Hindlimb muscle (tissue), 1 donor: ENCODE measurements at regions not wholly inside any gene's neighbourhood (a gene's known extent, or its start where the extent isn't known, plus 50 kb on each side); places are given as distances from the start of the nearest gene placed in this dataset.
"Not testable (repeated sequence)": the region's sequence is repeated elsewhere in the genome, so short reads cannot be mapped to it uniquely, and the experiment has no call there.

ENCODE experiments used
- DNase-seq: peaks from one replicate; pipeline ENCODE4 v3.0.0-alpha.2; 2013

DNA sequence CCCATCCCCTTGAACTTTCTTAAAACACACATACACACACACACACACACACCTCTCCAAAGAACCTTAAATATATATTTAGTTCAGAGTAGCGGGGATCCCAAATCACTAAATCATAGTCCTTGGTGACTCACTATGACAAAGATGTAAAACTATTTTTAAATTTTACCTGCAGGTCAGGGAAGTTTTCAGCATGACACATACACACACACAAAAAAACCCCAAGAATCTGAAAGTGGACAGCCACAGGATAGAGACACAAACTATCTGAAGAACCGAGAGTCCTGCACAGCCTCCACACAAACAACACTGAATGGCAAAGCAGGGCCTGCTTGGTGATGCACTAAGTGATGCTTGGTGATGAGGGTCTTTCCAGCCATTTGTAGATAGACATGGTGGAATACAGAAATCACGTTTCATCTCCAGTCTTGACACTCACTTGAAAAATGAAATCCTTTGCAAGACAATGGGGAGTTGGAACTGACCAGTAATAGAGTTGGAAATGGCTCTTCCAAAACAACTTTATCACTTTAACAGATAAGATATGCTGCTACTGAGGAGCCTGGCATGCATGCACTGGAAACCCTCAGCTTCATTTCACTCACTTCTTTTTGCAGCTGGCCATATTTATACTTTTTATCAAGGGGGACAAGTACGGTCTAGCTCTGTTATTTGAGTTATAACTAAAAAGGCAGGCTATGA is 307.3 kb downstream of the RAPGEF2 start:
- DNase-seq: no peak

DNA sequence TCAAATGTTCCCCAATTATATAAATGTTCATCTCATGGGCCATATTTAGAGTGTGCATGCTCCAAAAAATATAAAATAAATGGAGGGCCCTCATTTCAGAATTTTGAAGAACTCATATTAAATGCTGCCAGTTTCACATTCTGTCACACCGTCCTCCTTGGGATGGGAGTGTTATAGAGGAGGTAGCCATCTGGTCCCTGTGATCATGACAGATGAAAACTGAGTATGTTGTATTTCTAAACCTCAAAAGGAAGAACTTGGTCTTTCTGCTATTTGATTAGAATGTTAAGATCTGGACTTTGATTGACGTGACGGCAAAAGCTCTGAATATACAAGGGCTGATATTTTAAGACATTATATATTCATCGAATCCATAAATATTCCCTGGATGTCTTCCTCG is 308.0 kb downstream of the RAPGEF2 start:
- DNase-seq: no peak

DNA sequence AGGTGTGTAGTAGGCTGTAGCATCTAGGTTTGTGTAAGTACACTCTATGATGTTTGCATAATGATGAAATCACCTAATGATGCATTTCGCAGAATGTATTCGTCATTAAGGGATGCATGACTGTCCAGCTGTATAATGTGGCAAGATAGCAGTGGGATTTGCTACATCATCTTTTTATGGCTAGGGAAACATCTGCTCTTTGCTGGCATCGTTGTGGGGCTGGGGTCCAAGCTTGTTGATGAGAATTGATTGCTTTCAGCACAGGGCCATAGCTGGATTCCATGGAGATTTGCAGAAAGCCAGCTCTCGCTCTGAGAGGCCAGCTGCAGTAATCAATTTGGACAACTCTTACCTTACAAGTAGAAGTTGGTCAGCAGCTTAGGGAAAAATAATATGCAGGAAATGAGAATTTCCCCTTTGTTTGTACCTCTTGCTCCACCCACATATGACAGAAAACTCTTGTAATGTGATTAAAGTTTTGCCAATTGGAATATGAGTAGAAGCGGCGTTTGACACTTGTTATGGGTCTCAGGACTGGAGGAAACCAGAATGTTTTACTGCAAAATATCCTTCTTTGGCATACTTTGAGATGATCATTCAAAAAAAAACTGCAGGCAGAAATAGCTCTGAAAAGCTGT is 310.5 kb downstream of the RAPGEF2 start:
- peak; percentile 50 for DNase-seq

DNA sequence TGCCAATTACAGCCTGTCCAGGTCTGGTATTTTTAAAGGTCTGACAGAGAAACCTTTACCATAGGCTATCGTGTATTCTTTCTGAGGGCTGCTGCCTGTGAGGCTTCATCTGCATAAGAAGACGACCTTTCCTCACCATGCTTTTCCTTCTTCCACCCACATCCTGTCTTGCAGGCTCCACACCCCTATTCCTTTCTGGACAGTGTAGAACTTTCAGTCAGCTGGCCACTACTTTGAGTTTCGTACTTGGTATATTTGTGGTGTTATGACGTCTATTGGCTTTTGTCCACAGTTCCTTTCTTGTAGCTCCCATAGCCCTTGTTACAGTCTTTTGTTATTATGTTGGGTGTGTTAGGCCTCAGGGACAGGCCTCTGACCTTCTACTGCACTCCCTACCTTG is 311.4 kb downstream of the RAPGEF2 start:
- no peak for DNase-seq

DNA sequence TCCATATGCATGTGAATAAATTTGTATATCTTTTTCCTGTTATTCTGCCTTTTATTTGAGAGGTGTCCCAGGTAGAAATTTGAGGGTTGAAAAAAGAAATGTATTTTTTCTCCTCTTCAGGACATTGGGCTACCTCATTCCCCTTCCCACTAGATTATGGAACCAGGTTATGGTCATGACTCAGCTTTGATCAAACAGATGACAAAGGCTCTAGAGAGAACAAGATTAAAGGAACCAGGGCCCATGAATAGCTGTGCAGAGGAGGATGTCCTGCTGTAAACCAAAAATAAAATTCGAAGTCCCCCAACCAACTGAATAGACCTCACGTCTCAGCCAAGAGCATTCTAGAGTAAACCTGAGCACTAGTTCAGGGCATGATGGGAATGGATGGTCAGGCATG is 313.2 kb downstream of the RAPGEF2 start:
- no peak for DNase-seq

DNA sequence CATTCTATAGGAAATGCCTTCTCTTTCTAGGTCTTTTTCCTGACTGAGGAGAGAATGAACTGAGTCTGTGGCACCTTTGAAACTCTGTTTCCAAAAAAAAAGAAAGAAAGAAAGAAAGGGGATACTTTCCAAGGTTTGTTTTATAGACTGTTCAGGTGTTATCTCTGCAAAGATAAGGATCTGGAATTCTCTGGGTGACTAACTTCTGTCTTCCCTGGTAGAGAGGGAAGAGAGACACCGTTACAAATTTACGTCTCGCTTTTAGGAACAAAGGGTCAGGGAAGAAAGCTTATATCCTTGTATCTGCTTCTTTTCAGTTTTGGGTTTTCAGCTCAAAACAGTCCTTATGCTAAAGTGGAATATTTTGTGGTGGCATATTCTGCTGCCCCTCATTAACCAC is 314.1 kb downstream of the RAPGEF2 start:
- DNase-seq: no peak

DNA sequence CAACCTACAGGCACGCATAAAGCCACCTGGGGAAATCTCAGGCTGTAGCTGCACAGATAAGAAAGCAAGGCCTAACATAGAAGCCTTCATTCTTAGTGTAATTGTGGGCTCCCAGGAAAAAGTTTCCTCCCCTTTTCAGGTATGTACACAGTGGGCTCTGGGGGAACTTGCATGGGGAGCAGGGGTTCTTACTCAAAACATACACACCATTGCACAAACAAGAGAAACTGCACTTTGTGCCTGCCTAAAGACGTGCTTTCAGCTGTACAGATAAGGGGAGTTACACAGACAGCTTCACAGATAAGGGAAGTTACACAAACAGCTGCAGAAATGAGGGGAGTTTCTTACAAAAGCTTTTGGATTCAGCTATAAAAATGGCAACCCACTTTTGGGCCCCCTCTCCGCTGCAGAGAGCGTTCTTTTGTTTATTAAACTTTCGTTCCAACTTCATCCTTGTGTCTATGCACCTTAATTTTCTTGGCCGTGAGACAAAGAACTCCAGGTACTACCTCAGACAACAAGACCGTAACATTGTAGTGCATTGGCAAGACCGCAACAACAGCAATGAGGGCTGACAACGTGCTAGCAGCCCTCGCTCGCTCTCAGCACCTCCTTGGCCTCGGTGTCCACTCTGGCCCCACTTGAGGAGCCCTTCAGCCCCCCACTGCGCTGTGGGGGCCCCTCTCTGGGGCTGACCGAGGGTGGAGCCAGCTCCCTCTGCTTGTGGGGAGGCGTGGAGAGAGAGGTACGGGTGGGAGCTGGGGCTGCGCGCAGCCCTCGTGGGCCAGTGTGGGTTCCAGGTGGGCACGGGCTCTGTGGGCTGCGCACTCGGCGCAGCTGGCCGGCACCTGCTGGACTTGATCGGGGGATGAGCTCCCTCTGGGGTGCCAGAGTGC is 317.5 kb downstream of the RAPGEF2 start:
- no peak for DNase-seq

DNA sequence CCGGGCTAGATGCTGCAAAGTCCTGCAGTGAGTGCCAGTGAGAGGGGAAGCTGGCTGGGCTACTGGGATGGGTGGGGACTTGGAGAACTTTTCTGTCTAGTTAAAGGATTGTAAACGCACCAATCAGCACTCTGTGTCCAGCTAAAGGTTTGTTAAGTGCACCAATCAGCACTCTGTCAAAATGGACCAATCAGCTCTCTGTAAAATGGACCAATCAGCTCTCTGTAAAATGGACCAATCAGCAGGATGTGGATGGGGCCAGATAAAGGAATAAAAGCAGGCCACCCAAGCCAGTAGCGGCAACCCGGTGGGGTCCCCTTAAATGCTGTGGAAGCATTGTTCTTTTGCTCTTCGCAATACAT is 318.2 kb downstream of the RAPGEF2 start:
- not testable (repeated sequence) for DNase-seq

DNA sequence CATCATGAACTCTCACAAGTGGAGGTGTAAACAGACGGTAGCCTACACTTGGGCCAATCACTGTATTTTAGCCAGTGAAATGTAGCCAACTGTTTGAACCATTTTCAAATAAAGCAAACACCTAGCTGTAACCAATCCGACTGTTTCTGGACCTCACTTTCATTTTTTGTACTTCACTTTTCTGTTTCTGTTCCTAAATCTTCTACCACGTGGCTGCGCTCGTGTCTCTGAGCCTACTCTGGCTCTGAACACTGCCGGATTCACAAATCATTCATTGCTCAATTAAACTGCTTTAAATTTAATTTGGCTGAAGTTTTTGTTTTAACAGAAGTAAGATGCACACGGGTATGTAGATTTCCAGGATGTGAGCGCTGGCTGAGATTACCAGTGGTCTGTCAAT is 319.1 kb downstream of the RAPGEF2 start:
- no peak for DNase-seq

DNA sequence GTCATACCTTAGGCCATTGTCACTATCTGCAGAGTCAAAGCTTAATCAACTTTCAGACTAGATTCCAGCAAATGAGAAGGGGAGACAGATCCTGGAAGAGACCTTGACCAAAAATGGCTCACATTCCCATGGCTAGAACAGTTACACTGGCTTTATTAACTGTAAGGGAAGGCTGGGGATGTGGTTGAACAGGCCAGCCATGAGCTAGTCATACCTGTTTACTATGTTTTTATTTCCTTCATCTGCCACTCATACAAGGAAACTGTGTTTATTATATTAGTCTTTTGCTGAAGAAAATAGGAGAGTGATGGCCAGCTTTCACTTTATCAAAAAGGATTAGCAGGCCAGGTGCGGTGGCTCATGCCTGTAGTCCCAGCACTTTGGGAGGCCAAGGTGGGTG is 319.7 kb downstream of the RAPGEF2 start:
- no peak for DNase-seq

DNA sequence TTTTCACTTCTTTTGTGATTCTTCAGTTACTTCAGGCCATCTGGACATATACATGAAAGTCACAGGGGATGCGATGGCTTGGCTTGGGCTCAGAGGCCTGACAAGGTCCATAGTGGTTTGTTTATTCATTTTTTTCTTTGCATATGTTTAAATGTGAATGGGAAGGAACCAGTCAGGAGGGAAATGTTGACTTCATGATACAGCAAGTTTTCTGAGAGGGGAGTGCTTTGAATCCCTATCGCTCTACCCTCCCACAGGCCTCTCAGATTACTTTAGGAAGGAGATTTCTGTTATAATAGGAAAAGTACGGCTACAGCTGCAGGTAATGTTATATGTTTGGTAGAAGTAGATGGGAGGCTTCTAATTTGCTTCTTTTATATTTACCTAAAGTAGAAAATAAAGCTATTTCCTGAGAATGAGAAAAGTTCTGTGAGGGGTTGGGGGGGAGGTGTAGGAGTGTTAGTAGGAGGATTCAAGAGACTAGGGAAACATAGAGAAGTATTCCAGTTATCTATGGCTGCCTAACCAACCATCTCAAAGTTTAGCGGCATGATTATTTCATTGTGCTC is 322.9 kb downstream of the RAPGEF2 start:
- no peak for DNase-seq

DNA sequence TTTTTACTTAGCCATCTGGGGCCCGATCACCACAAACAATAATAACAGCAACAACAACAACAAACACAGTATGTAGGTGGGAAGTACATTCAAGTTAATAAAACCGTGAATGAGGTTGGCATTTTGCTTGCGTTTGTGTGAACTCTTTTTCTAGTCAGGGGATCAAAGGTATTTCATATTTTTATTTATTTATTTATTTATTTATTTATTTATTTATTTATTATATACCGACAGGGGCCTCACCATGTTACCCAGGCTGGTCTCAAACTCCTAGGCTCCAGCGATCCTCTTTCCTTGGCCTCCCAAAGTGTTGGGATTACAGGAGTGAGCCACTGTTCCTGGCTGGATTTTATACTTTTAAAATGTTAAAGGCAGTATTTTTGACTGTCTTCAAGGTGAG is 325.4 kb downstream of the RAPGEF2 start:
- no peak for DNase-seq

DNA sequence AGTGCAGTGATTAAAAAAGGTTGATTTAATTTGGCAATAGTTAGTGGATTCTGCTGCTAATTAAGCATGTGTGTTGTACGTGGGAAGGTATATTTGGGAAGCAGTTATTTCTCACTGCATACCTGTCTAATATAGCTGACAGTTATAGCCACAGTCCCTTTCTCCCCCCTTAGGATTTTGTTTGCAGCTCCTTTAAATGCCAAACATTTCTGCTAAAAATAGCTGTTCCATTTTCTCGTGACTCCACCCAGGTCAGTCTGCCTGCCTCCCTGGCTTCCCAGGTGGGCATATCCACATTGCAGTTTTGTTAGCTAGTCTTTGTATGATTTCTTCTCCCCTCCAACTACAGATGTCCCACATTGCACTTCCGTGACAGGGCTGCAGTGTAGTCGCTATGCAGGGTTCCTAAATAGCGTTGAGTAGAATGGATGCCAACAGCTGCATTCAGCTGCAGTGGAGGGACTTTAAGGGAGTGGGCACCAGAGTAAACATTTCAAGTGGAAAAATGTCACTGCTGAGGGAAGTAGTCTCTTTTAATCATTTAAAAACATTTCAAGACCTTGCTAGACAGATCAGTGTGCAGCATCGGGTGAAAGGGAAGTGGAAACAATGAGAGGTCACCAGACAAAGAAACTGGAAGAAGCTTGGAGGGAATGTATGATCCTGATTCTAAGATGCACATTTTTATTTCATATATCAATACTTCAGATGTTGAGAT is 326.3 kb downstream of the RAPGEF2 start:
- no peak for DNase-seq

DNA sequence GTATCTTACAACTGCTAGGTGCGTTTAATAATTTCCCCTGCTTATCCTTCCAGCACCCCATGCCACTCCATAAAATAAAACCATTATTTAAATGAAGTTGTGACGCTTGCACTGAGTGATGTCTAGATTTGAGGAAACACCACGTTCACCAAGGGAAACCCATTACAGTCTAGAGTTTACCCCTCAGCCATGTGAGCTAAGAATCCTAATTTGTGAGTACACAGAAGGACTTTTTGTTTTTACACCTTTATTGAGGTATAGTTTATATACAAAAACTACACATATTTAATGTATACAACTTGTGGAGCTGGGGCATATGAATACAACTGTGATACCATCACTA is 326.8 kb downstream of the RAPGEF2 start:
- DNase-seq: no peak

DNA sequence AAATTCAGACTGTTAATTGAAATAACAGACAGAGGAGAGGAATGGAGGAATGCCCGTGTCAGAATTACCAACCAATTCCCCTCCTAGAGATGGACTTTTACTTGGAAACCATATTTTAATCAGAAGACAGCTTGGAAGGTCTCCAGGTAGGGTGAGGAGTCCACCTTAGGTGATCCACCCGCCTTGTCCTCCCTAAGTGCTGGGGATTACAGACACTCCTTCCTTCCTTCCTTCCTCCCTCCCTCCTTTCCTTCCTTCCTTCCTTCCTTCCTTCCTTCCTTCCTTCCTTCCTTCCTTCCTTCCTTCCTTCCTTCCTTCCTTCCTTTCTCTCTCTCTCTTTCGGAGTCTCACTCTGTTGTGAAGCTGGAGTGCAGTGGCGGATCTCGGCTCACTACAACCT is 328.0 kb downstream of the RAPGEF2 start:
- DNase-seq: no peak

DNA sequence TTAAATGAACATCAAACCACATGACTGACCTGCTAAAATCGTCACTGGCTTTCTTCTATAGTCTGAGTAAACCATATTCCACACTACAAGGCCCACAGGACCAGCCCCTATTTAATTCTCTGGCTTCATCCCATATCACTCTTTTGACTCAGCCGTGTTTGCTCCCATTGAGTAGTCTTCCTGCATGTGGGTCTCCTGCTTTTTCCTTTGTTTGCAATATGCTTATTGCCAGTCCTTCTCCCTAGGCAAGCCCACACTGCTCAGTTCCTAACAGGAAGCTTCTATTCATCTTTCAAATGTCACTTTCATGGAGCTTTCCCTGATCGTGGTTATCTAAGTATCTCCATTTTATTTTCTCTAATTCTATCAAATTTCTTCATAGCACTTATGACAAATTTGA is 329.6 kb downstream of the RAPGEF2 start:
- DNase-seq: no peak

DNA sequence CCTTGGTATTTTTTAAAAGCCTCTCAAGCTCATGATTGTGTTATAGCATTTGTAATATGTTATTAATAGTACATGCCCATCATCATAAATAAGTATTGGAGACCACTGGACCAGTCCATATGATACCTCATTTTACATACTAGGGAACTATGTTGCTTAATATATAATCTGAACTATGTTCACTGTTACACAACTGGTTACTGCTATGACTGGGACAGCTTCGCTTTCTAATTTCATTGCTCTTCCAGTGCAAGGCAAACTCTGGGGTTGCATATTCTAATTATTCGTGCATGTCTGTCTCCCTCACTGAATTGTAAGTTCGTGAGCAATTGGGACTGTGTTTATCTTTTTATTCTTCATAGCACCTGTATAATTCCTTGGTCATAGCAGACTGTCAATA is 330.5 kb downstream of the RAPGEF2 start:
- no peak for DNase-seq

DNA sequence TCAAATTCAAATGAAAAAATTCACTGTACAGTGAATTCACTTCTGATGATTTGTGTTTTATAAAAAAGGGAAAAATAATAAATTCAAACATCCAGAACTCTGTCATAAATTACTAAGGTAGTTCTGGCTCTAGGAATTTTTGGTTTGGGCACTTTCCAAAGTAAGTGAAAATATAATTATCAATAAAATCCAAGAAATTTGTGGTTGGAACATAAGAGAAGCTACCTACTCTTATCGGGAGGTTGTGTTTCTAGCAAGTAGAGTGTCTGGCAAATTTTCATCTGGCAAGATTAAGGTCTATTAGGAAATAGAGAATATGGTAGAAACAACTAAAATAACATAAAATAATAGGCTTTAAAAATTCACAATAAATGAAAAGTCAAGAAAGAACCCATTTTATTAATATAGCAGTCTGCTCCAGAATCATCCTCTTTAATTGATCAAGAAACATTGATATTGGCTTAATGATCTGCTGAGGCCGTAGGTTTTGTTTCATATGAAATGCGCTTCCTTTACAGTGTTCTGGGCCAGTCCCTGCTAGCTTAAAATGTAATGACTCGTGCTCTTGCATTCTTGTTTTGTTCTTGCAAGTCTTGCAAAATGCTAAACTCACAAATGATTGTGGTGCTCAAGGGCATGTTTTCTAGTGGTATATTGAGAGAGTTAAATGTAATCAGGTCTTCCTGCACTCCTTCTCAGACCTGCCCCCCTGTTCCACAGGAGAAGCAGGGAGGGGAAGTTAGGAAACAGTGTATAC is 331.4 kb downstream of the RAPGEF2 start:
- DNase-seq: no peak

DNA sequence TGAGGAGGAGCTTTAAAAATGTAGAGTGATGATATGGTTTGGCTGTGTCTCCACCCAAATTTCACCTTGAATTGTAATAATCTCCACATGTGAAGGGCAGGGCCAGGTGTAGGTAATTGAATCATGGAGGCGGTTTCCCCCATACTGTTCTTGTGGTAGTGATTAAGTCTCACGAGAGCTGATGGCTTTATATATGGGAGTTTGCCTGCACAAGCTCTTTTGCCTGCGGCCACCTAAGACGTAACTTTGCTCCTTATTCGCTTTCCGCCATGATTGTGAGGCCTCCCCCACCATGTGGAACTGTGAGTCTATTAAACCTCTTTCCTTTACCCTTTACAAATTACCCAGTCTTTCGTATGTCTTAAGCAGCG is 332.0 kb downstream of the RAPGEF2 start:
- DNase-seq: no peak

DNA sequence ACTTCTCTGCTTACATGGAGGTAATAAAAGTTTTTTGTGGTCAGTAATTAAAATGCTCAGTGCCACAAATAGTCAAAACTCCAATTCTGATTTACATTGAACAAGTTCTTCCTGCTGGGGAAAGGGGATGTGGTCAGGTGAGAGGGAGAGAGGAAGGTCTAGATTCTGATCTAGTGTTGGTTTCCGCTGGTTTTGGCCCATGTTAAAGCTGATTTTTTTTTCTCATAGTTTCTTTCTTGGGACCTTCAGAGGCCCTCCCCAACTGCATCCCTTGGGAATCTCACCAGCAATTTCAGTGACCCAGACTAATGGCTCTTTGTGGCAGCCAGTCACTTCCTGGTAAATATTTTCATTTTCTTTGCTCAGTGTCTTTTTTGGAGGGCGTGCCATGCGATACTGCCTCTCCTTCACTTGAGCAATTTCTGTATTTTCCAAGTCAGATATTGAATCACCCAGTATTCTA is 332.7 kb downstream of the RAPGEF2 start:
- DNase-seq: no peak

DNA sequence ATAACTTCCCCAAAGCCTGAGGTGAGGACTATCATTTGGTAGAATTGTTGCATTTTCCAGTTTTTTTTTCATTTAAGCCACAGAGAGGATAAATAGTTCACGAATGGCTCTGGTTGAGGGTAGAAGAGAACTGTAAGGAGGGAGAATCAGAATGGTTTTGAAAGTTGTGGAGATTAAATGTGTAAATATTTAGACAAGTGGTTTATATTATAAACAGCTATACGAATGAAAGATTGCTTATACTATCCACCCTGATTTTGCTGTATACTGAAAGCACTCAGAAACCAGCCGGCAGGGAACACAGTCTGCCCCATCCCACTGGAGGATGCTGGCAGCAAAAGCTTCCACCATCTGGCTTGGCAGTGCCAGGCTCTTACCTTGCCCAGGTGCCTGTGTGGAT is 341.1 kb downstream of the RAPGEF2 start:
- no peak for DNase-seq

DNA sequence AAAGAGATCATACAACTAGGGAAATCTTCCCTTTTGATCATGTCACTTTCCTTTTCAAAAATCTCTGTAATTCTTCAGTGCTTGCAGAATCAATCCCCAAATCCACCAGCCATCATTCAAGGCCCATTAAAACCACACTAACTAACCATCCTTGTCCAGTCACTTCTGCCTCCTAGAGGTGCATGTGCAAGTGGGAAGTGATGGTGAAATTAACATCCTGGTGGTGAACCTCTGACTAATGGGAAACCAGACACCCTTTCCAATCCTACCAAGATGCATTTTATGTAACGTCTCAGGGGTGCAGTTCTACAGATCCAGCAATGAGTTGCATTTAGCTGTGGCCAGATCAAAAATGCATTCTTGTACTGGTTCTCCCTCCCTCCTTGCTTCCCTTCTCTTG is 341.8 kb downstream of the RAPGEF2 start:
- DNase-seq: no peak
